ENCODE measurements at regions not wholly inside any gene's neighbourhood (a gene's known extent, or its start where the extent isn't known, plus 50 kb on each side); places are given as distances from the start of the nearest gene placed in this dataset.

GRCh38 chr2:125216321-125216720 lies 1191.2 kb downstream of the CNTNAP5 start:
- TF ChIP-seq CTCF (conservative IDR thresholded peaks at IDR 0.05 in 1 of 2, IDR thresholded peaks at IDR 0.05 in 1 of 2; ENCODE audit: low read depth in 1 of 2, low read length in 2 of 2) = no peak
- no peak for TF ChIP-seq EZH2 (IDR thresholded peaks at IDR 0.05; ENCODE audit: low read length, missing control alignments)

Data from fibroblast of lung (primary cell).